ENCODE measurements at regions not wholly inside any gene's neighbourhood (a gene's known extent, or its start where the extent isn't known, plus 50 kb on each side); places are given as distances from the start of the nearest gene placed in this dataset.

DNA sequence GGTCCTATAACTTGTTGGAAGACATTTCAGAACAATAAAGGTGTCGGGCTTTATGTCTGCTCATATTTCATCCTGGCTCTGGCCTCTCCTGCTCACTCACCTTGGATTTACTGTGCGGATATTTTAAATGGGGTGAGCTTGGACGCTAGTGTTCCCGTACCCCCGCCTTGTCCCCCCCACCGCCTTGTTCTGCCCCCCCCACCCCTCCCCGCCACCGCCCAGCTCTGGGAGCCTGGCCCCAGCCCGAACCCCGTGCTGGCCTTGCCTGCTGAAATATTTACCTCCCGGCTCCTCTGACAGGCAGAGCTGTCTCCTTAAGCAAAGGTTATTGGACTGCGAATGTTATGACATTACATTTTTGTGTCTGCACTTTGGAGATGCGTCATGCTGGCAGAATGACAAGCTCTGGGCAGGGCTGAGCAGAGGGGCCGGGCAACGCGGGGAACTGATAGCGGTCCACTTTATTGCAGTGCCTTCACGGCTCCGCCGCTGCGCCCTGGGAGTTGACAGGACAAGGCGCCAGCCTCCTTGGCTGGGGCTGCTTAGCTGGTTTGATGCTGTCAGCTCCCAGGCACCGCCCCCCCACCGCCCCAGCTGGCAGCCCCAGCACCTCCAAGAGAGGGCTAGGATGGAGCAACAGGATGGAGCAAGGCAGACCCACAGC lies 222.5 kb upstream of the GSE1 start:
- DNase-seq (ENCODE audit: low read depth in 2 of 2): no peak

DNA sequence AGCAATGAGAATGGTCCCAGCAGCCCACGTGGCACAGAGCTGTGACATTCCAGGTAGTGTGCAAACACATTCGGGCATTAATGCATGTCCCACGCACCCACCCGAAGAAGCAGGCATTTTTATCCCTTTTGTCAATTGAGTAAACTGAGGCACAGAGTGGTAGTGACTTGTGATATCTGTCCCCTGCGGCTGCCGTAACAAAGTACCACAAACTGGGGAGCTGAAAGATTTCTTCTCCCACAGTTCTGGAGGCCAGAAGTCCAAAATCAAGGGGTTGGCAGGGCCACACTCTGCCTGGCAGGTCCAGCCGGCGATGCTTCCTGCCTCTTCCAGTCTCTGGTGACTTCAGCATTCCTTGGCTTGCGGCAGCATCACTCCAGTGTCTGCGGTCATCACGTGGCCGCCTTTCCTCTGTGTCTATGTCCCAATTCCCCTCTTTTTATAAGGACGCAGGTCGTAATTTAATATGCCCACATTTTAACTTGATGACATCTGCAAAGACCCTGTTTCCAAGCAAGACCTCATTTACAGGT lies 221.9 kb upstream of the GSE1 start:
- DNase-seq (ENCODE audit: low read depth in 2 of 2): no peak

DNA sequence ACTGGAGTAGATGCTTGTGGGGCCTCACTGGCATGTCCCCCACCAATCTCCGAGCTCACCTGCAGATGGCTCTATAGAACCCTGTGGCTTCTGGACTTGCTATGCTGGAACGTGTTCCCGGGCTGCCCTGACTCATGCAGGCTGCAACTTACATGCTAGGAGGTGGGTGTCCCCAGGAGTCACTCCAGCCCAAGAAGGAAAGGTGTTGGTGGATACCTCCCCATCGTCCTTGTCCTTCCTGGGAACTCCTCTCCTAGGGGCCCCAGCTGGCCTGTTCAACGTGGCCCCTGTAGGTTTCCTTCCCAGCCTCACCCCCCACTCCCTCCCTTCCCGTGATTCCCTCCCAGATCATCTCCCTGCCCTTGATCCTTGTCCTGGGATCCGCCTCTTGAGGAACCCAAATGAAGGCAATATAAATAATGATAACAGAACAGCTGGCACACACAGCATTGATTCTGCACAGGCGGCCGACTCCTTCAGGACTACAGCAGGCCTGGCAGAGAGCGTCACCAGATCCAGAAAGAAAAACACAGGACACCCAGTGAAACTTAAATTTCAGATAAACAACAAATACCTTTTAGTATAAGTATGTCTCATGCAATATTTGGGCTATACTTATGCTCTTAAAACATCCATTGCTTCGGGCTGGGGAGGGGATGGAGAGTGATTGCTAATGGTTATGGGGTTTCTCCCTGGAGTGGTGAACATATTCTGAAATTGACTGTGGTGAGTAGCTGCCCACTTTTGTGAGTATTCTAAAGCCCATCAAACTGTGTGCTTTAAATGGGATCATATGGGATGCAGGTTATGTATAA lies 221.1 kb upstream of the GSE1 start:
- no peak for DNase-seq (ENCODE audit: low read depth in 2 of 2)

DNA sequence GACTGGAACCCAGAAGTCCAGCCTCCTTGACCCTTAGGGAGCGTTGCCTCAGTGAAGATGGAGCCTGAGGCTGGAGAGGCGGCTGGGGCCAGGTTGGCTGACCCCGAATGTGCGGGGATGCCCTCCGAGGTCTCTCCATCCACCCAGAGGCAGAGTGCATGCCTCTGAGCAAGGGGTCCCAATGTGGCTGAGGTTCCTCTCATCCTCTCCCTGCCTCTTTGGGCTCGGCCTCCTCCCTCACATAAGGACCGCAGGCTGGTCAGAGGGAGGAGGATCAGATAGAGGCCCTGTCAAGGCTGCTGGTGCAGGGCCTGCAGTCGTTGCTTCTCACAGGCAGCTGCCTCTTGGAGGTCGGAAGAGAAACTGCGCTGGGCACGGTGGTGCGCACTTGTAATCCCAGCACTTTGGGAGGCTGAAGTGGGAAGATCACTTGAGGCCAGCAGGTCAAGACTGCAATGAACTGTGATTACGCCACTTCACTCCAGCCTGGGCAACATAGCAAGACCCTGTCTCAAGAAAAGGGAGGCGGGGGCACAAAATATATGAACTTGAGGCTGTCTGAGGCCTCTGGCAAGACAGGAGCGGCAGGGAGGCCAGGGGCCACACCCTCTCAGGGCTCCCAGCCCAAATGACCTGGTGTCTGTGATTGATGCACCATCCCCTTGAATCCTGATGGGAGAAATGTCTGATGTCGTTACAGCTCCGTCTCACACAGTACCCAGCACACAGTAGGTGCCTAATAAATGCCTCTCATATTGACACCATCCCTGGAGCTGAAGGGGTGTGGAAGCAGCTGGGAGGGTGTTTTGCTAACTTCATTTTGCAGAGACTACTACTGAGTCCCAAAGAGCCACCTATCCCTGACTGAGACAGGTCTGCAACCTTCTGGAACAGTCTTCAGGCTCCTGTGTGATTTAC lies 220.1 kb upstream of the GSE1 start:
- no peak for DNase-seq (ENCODE audit: low read depth in 2 of 2)

DNA sequence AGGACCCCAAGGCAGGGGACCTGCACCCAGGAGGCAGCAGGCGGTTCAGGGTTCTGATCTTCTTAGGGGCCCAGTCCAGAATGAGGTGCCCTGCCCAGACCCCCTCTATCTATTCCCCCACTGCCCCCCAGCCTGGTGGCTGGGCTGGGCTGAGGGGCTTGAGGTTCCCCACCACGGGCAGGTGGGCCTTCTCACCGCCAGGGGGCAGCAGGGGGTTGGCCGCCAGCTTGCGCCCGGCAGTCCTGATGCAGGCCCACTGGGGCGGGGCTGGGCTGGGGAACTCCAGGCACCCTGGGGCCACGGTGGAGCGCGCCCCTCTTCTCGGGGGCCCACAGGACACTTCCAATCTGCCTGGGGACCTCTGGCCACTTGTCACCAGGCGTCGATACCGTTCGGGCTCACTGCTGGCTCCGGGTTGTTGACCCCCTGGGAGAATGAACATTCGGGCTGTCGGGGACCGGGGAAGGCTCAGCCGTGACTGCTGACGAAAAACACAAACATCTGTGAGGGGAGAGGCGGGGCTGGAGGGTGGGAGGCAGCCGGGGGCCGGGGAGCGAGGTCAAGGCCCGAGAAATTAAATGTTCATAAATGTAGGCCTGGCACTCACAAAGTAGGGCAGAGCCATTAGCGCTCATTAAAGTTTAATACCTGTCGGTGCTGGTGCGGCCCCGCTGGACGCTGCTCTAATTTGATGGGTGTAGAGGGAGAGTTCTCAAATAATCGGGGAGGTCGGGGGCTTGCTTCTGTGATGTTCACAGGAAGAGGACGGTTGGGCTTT lies 219.3 kb upstream of the GSE1 start:
- DNase-seq (ENCODE audit: low read depth in 2 of 2): peak; percentile 27 to 28

DNA sequence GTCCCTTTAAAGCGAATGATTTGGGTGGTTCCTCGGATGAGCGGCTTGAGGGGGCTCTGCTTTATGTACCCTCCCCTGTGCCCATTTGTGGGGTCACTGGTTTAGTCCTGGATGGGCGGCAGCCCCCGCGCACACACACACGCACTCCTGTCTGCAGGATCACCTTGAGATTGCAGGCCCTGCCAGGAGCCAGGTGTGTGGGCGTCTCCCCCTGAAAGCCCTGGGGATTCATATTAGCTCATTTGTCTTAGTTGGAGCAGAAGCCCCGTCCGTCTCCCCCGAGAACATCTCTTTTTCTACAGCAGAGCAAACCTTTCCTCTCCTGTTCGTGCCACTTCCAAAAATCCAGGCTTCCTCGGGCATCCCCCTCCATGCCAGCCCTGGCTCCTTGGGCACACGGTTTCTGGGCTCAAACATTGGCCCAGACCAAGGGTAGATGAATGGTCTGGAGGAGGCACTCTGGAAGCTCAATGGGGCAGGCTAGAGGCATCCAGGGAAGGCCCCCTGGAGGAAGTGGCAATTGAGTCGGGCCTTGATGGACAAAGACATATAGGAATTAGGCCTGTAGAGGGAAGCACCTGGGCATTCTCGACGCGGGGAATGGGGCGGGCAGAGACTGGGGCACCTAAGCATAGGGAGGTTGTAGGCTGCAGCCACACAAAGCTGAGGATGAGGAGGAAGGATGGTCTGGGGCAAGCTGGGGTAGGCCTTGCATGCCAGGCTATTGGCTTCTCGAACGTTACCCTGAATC lies 218.5 kb upstream of the GSE1 start:
- no peak for DNase-seq (ENCODE audit: low read depth in 2 of 2)

DNA sequence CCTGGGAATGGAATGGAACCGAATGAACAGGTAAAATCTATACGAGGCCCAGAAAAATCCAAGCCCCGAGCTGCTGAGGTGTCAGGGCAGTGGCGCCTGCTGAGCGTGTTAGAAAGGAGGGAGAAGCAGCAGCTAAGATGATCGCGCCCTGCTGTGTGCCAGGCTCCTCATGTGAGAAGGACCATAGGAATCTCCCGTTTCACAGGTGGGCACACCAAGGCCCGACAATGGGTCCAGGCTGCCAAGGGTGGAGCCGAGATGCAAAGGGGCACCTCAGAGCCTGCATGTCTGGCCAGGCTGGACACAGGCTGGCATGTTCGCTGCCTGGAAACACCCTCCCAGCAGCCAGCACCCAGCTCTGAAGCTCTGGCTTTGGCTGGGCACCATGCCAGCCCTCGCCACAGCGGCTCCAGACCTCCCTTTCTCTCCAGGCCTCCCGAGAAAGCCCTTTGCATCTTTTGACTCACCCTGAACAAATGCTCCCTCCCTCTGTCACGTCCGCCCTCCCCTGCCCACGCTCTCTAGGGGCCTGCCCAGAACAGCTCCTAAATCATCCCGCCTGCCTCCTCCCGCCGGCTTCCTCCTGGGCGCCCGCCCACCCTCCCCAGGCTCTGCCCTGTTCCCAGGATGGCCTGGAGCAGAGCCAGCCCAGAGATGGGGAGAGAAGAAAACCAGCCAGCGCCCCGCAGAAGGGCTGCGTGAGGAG lies 217.8 kb upstream of the GSE1 start:
- no peak for DNase-seq (ENCODE audit: low read depth in 2 of 2)

DNA sequence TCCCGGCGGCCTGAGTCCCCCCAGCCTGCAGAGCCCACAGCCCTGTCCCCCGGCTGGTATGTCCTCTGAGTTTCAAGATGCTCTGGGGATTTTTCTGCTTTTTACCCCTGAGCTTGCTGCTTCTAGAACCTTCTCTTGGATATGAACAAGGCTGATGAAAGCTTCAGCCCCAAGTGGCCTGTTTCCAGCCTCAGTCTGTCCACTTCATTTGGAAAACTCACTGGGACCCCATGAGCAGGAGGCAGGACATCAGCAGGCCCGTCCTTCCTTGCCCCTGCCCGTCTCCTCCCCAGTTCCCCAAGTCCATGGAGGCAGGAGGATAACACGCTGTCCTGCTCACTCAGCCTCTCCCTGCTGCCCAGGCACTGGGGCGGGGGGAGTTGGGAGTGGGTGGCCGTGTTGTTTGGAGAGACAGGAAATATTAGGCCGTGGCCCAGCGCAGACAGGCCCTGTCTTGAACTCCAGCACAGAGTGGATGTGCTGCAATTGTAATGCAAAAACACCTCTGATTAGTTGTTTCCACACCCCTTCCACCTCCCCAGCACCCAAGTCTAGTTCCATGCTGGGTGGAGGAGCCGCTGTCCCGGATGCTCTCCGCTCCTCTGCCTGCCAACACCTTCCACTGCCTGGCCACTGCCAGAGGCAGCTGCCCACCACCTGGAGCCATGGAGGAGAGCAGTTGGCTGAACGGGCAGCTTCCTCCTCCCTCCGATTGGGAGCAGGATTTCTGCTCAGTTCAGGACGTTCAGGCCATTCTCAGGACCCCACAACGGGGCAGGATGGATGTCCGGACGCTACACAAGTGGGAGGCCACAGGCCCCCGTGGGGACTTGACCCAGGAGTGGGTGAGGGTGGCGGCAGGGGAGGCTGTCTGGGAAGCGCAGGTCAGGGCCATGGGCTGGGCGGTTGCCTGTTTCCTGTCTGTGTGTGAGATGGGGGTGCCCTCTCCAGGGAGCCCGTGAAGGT lies 216.9 kb upstream of the GSE1 start:
- no peak for DNase-seq (ENCODE audit: low read depth in 2 of 2)

DNA sequence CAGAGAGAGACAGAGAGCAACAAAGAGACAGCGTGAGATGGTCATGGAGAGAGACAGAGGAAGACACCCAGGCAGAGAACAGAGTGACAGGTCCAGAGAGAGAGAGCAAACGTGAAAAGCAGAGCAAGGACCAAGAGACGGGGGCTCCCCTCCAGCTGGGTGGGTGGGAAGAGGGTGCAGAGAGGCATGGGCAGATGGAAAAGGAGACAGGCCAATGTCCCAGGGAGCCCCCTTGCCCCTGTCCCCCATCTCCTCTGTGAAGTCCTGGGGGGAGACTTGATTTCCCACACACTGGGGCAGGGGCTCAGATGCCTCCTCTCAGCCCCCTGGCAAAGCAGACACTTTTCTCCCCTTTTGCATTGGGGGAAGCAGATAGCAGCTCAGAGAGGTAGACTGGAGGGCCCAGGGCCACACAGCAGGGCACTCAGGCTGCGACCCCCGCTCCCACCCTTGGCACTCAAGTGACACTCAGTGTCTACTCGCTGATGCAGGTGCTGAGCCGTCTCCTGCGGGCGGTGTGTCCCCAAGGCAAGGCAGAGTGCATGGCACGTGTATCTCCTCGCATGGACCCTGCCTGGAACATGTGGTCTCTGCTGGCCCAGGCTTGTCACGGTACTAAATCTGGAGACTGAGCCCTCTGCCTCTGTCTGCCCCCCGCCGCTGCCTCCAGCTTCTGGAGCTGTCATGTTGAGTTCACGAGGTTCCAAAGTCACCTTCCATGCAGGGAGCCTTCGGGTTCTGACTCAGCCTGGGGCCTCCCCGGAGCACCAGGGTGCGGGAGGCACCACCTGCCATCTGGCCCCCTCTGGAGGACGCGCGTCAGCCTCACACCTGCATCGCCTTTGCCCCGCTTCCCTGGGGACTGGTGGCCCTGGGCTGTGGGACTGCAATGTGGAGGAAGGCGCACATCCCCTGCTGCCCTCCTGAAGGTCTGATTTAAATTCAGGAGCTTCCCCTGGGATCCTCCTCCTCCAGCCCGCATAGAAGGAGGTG lies 215.9 kb upstream of the GSE1 start:
- DNase-seq (ENCODE audit: low read depth in 2 of 2): no peak

DNA sequence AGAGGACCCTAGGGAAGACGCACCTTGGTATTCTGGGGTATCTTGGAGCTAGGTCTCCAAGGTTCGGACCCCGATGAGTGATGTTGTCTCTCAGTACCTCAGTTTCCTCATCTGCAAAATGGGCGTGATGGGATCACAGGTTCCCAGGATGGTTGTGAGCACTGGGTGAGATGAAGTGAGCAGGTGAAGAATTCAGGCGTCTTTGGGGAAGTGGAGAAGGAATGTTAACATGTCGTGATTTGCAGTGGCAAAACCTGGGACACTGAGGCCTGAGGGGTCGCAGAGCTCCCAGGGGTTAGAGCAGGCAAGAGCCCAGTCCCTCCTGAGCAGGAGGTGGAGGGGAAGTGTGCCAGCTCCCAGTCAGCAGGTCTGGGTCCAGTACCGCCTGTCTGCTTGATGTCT lies 215.1 kb upstream of the GSE1 start:
- no peak for DNase-seq (ENCODE audit: low read depth in 2 of 2)

DNA sequence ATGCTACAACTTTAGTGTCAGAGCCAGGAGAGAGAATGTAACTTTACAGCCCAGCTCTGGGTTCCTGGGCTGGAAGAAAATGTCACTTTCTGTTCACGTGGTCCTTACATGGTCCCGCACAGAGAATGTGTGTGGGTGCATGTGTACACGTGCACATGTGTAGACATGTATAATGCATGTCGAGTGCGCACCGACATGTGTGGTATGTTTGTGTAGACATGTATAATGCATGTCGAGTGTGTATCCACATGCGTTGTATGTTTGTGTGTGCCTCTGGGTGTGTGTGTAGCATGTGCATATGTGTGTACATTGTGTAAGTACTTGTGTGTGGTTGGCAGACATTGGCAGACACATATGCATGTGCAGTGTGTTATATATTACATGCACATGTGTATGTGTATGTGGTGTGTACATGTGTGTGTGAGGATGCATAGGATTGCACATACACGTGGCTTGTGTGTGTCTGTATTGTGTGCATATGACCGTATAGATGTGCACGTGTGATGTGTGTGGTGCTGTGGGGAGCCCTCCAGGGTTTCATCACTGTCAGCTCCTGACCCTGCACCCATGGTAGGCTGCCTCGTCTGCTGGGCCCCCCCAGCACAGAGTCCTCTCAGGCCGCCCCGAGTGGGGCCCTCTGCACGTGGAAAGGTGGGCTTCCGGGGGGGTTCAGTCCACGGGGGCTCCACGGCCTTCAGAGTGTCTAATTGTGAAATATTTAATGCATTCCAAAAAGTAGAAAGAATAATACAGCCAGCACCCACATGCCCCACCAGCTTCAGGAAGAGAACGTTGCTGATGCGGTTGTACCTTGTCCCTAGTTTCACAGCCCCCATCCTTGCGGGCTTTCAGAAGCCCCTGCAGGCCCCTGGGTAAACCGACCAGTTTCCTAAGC lies 214.2 kb upstream of the GSE1 start:
- no peak for DNase-seq (ENCODE audit: low read depth in 2 of 2)

DNA sequence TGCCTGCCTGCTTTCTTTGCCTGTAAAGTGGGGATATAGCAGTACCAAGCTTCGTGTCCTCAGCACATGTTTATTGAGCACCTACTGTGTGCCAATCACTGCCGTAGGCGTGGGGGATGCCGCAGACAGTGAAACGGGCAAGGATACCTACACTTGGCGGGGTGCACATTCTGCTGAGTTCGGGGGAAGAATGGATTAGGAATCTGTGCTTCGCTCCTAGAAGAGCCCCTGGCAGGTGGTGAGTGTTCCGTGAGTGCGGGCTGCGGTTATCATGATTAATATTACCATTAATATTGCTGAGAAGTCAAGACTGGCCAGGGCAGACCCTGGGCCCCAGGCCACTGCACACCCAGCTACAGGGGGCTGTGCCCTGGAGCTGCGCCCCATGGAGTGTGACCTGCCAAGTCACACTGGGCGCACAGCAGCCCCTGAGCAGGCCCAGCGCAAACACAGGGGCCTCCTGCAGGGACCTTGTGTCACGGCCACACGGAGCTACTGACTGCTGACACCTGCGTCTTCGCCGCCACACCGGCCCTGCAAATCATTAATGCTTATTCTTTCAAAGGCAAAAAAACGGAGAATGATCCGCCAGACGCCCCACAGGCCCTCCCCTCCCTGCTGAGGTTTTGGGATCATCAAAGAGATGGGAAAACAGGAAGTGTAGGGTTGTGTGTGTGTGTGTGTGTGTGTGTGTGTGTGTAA lies 213.4 kb upstream of the GSE1 start:
- DNase-seq (ENCODE audit: low read depth in 2 of 2): no peak

DNA sequence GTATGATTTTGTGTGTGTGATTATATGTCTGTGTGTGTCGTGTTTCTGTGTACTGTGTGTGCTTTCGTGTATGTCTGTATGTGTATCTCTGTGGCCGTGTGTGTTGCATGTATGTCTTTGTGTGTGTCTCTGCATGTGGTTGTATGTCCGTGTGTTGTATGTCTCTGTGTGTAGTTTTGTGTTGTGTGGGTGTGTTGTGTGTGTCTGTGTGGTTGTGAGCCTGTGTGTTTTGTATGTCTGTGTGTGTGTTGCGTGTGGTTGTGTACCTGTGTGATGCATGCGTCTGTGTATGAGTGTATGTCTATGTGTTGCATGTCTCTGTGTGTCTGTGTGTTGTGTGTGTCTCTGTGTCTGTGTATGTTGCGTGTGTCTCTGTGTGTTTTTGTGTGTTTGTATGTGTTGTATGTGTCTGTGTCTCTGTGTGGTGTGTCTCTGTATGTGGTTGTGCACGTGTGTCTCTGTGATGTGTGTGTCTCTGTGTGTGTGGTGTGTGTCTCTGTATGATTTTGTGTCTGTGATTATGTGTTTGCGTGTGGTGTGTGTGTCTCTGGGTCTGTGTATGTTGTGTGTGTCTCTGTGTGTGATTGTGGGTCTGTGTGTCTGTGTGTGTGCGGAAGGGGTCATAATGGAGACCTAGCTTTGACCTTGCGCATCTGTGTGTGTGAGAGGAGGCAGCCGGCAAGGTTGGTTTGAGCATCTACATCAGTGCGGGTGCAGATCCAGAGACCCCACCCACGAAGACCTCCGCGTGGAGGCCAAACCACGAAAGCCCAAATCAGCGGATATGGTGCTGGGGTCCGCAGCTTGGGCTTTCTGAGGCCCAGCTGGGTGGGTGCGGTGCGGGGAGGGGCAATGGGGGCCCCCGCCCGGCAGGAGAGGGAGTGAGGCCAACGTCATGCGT lies 212.6 kb upstream of the GSE1 start:
- no peak for DNase-seq (ENCODE audit: low read depth in 2 of 2)

DNA sequence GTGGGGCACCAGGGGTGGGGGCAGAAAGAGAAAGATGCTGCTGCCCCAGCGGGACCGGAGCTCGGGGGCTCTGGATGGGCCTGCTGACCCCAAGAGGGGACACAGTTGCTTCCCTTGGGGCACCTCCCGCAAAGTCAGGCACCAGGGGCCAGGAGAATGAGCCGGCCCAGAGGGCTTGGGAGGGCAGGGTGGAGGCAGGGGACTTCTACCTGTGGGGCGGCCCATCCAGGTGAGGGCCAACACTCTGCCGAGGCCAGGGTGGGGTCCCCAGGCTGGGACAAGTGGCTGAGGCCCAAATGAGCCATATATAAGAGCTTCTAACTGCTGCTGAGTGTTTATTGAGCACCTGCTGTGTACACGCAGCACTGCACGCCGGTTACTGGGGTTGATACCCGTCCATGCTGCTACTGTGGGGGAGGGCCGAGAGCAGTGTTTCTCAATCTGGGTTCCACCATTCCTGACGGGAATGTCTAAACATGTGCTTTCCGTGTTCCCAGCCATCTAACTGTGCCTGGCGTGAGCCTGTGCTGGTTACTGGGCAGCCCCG lies 211.7 kb upstream of the GSE1 start:
- DNase-seq (ENCODE audit: low read depth in 2 of 2): no peak

All from stimulated activated CD8-positive, alpha-beta memory T cell treated with anti-CD3 and anti-CD28 coated beads, Interleukin-15, amount 100 ng/mL, for 4 hours (primary cell).